Mammary epithelial cell (primary cell): ENCODE measurements at regions not wholly inside any gene's neighbourhood (a gene's known extent, or its start where the extent isn't known, plus 50 kb on each side); places are given as distances from the start of the nearest gene placed in this dataset.

Experiments
- CTCF ChIP-seq, 2 donors: IDR thresholded peaks in 1 of 2; conservative IDR thresholded peaks in 1 of 2; 2 replicates each; pipeline ENCODE4 v1.5.1; 2011 to 2012; ENCODE audit warnings: inconsistent platforms in 2 of 2, low read length in 2 of 2, mild to moderate bottlenecking in 2 of 2, control low read depth in 1 of 2, low read depth in 1 of 2; ENCODE audit not compliant: insufficient read depth in 1 of 2; ENCODE audit errors: extremely low read depth in 1 of 2
- EZH2 ChIP-seq: IDR thresholded peaks from 2 replicates; pipeline ENCODE4 v1.6.1; 2012; ENCODE audit warnings: low read length, inconsistent platforms, borderline replicate concordance

GRCh38 chr1:34303218-34303617, 126.5 kb downstream of the C1orf94 start:
- TF ChIP-seq CTCF (conservative IDR thresholded peaks at IDR 0.05 in 1 of 2, IDR thresholded peaks at IDR 0.05 in 1 of 2; ENCODE audit: extremely low read depth in 1 of 2, insufficient read depth in 1 of 2, low read depth in 1 of 2, low read length in 2 of 2) (no peak), EZH2 (no peak)
